LNCaP clone FGC (cell line): ENCODE measurements at regions not wholly inside any gene's neighbourhood (a gene's known extent, or its start where the extent isn't known, plus 50 kb on each side); places are given as distances from the start of the nearest gene placed in this dataset.
"Not testable (repeated sequence)": the region's sequence is repeated elsewhere in the genome, so short reads cannot be mapped to it uniquely, and the experiment has no call there.

Source experiments
- DNase-seq: peaks from one replicate; pipeline ENCODE4 v3.0.0-alpha.2; 2011; ENCODE audit warnings: low read depth
- H3K4me3 ChIP-seq: 2 replicates; pipeline ENCODE4 v1.5.1; 2011; ENCODE audit warnings: mild to moderate bottlenecking, low read depth, low read length, control low read depth
- TF ChIP-seq, protein P1 (sequence below): IDR thresholded peaks from 2 replicates; pipeline ENCODE4 v1.5.1; 2012; ENCODE audit warnings: mild to moderate bottlenecking; ENCODE audit not compliant: control insufficient read depth, insufficient read depth; ENCODE audit errors: extremely low read depth

DNA sequence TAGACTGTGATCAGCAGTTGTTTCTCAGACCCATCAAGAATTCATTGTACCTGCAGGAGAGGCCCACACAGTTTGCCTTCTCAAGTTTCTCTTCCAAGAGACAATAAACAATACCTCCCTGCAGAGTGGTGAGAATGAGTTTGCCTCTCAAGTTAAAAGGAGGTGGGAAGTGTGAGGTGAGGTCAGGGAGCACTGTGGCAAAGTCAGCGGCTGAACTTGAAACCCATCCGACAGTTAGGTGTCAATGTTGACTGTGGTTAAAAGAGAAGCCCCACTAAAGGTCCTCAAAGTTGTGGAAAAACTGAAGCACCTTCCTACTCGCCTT lies 72.9 kb upstream of the TSC22D1 start:
- TF ChIP-seq, protein P1, sequence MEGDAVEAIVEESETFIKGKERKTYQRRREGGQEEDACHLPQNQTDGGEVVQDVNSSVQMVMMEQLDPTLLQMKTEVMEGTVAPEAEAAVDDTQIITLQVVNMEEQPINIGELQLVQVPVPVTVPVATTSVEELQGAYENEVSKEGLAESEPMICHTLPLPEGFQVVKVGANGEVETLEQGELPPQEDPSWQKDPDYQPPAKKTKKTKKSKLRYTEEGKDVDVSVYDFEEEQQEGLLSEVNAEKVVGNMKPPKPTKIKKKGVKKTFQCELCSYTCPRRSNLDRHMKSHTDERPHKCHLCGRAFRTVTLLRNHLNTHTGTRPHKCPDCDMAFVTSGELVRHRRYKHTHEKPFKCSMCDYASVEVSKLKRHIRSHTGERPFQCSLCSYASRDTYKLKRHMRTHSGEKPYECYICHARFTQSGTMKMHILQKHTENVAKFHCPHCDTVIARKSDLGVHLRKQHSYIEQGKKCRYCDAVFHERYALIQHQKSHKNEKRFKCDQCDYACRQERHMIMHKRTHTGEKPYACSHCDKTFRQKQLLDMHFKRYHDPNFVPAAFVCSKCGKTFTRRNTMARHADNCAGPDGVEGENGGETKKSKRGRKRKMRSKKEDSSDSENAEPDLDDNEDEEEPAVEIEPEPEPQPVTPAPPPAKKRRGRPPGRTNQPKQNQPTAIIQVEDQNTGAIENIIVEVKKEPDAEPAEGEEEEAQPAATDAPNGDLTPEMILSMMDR = no peak
- H3K4me3 ChIP-seq = no peak overlapping the region
- DNase-seq = no peak

DNA sequence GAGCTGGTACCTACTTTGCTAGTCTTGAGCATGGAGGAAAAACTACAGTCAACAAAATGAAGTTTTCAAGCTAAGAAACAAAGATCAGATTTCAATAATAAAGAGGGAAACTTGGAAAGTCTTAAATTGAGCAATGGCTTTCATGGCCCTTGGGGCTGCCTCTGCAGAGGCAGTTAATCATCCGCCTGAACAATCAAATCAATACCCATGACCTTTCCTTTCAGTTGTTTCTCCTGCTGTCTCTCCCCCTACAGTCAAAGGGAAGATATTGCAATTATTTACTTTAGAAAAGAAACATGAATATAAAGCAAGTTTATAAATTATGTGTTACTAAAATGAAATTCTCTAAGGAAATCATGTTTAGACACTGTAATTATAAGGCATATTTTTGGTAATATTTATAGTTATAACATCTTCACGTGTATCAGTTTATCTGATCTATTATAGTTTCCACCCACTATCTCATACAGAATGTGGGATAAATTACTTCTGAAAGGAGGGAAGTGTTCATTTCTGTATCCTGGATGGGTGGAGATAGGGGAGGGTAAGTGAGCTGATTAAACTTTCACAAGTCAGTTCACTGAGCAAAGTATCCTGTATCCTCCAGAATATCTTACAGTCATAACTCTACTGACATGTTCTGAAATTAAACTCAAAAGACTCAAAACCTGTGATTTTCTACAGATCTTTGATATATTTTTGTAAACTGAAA lies 72.4 kb upstream of the TSC22D1 start:
- DNase-seq = no peak
- TF ChIP-seq, protein P1 = no peak
- no peak overlapping the region for H3K4me3 ChIP-seq

DNA sequence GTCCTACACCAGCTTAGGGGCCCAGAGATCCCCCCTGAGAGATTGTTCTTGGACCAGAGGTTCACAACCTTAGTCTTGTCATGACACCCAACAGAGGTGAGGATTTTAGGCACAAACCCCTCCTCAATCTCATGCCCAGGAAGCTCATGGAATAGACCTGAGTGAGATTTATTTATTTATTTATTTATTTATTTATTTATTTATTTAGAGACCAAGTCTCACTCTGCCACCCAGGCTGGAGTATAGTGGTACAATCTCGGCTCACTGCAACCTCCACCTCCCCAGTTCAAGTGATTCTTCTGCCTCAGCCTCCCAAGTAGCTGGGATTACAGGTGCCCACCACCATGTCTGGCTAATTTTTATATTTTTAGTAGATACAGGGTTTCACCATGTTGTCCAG lies 71.4 kb upstream of the TSC22D1 start:
- DNase-seq, H3K4me3 ChIP-seq: not testable (repeated sequence)

DNA sequence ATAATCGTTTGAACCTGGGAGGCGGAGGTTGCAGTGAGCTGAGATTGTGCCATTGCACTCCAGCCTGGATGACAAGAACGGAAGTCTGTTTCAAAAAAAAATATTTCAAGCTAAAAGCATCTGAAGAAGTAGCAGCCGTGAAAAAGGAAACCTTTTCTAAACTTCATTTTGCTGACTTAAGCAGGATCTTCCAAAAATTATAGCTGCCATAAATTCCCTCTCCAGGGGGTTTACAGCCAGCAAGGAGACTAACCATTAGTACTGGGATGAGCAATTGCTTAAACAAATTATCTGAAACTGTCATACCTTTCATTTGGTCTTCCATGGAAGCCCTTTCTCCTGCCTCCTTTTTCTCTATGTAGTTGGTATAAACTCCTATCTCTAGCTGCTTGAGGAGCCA lies 69.9 kb upstream of the TSC22D1 start:
- TF ChIP-seq, protein P1 = no peak
- DNase-seq = no peak
- no peak overlapping the region for H3K4me3 ChIP-seq

DNA sequence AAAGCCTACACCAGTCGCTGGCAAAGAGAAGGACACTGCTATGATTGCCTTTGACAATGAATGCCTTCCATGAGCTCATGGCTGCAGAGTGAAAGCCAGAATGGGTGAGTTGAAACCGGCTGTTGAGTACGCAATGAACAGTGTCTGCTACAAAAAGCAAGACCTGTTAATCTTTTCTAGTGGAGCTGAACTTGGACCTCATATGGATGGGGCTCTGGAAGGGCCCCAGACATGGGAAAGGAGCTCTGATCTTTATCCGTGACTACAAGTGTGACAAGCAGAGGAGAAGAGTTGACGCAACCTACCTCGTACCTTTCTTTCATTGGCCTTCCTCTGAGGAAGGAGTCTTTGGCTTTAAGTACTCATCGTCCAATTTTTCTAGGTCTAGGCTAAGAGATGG lies 67.1 kb upstream of the TSC22D1 start:
- TF ChIP-seq, protein P1 = no peak
- no peak overlapping the region for H3K4me3 ChIP-seq
- DNase-seq = no peak

DNA sequence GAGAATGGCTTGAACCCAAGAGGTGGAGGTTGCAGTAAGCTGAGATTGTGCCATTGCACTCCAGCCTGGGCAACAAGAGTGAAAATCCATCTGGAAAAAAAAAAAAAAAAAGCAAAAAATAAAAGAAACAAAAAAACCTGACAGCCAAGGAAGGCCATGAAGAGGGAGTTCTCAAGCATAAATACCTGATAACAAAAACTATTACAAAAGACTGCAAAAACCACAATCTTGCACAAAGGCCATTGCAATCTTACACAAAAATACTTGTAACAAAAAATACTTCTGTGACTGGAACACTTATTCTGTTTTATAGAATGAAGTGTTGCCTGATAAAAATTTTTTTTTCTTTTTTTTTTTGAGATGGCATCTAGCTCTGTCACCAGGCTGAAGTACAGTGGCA lies 61.5 kb upstream of the TSC22D1 start:
- TF ChIP-seq, protein P1 = no peak
- no peak for DNase-seq
- no peak overlapping the region for H3K4me3 ChIP-seq

DNA sequence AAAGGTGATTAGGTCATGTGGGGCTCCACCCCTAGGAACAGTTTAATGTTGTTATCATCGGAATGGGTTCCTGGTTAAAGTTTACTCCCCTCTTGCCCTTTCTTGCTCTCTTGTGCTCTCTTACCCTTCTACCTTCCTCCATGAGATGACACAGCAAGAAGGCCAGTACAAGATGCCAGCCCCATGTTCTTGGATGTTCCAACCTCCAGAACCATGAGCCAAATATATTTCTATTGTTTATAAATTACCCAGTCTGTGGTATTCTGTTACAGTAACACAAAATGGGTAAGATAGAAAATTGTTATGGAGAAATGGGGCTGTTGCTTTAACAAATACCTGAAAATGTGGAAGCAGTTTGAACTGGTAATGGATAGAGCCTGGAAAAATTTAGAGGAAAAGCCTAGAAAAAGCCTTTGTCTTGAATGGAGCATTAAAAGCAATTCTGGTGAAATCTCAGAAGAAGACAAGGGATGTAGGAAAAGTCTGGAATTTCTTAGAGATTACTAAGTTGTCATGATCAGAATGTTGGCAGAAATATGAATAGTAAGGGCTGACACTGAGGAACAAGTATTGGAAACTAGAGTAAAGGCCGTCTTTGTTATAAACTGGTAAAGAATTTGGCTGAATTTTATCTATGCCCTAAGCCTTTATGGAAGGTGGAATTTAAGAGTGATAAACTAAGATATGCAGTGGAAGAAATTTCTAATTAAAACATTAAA lies 53.5 kb upstream of the TSC22D1 start:
- DNase-seq = no peak
- TF ChIP-seq, protein P1 = no peak
- no peak overlapping the region for H3K4me3 ChIP-seq

DNA sequence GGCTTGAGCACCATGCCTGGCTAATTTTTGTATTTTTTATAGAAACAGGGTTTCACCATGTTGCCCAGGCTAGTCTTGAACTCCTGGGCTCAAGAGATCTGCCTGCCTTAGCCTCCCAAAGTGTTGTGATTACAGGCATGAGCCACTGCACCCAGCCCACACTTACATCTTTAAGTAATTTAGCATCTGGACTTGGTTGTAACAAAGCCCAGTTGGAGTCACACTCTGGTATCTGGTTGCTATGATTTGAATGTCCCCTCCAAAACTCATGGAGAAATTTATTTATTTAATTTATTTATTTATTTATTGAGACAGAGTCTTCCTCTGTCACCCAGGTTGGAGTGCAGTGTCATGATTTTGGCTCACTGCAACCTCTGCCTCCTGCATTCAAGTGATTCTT lies 52.7 kb upstream of the TSC22D1 start:
- H3K4me3 ChIP-seq, DNase-seq: not testable (repeated sequence)
